Fibroblast of lung (primary cell): ENCODE measurements at regions not wholly inside any gene's neighbourhood (a gene's known extent, or its start where the extent isn't known, plus 50 kb on each side); places are given as distances from the start of the nearest gene placed in this dataset.

Experiments used
- DNase-seq, 2 donors: peaks; one replicate each; pipeline versions ENCODE4 v3.0.0 to v3.0.0-alpha.2; 2010; ENCODE audit warnings: low read depth in 2 of 2
- H2AFZ ChIP-seq: 2 replicates; pipeline ENCODE4 v1.5.1; 2012; ENCODE audit warnings: low read length, control low read depth, inconsistent platforms
- H3K27ac ChIP-seq: 2 replicates; pipeline ENCODE4 v1.5.1; 2011; ENCODE audit warnings: low read length, control low read depth; ENCODE audit not compliant: insufficient read depth
- H3K27me3 ChIP-seq: 2 replicates; pipeline ENCODE4 v1.5.1; 2011; ENCODE audit warnings: mild to moderate bottlenecking, low read length; ENCODE audit not compliant: control insufficient read depth, insufficient read depth
- H3K36me3 ChIP-seq: 2 replicates; pipeline ENCODE4 v1.5.1; 2011; ENCODE audit warnings: low read length; ENCODE audit not compliant: control insufficient read depth, insufficient read depth
- H3K4me1 ChIP-seq: 2 replicates; pipeline ENCODE4 v1.5.1; 2011; ENCODE audit warnings: low read length; ENCODE audit not compliant: control insufficient read depth, insufficient read depth; ENCODE audit errors: extremely low read depth
- H3K4me2 ChIP-seq: 2 replicates; pipeline ENCODE4 v1.5.1; 2011; ENCODE audit warnings: low read length, control low read depth; ENCODE audit not compliant: insufficient read depth; ENCODE audit errors: extremely low read depth
- H3K4me3 ChIP-seq, 4 experiments: fragments of 200-600 bp in 1 of 4; sonication (generic) in 1 of 4; replicated peaks in 1 of 4; 2 replicates each; pipeline ENCODE4 v1.5.1; 2011 to 2016; ENCODE audit warnings: low read length in 4 of 4, low read depth in 3 of 4, mild to moderate bottlenecking in 3 of 4, control low read depth in 2 of 4, inconsistent platforms in 1 of 4, mixed read lengths in 1 of 4; ENCODE audit not compliant: insufficient read depth in 1 of 4; ENCODE audit errors: control extremely low read depth in 1 of 4
- H3K79me2 ChIP-seq: 2 replicates; pipeline ENCODE4 v1.5.1; 2012; ENCODE audit warnings: mild to moderate bottlenecking, low read length, inconsistent platforms; ENCODE audit not compliant: control insufficient read depth, insufficient read depth
- H3K9ac ChIP-seq: 2 replicates; pipeline ENCODE4 v1.5.1; 2011; ENCODE audit warnings: mild to moderate bottlenecking, low read length, control low read depth; ENCODE audit not compliant: insufficient read depth
- H3K9me3 ChIP-seq: 2 replicates; pipeline ENCODE4 v1.5.1; 2012; ENCODE audit warnings: low read depth, low read length; ENCODE audit not compliant: control insufficient read depth, insufficient read depth
- H4K20me1 ChIP-seq: 2 replicates; pipeline ENCODE4 v1.5.1; 2011; ENCODE audit warnings: low read length; ENCODE audit not compliant: control insufficient read depth, insufficient read depth; ENCODE audit errors: extremely low read depth
- EZH2 ChIP-seq: IDR thresholded peaks from 2 replicates; pipeline ENCODE4 v1.5.1; 2012; ENCODE audit warnings: low read length, control low read depth, mild to moderate bottlenecking; ENCODE audit errors: missing control alignments
- TF ChIP-seq, protein P1 (sequence below), 2 donors: IDR thresholded peaks in 1 of 2; conservative IDR thresholded peaks in 1 of 2; 1 replicate in 1 of 2; 2 replicates in 1 of 2; pipeline ENCODE4 v1.5.1; 2011 to 2012; ENCODE audit warnings: low read length in 2 of 2, control low read depth in 1 of 2, inconsistent platforms in 1 of 2, low read depth in 1 of 2, mild to moderate bottlenecking in 1 of 2

DNA sequence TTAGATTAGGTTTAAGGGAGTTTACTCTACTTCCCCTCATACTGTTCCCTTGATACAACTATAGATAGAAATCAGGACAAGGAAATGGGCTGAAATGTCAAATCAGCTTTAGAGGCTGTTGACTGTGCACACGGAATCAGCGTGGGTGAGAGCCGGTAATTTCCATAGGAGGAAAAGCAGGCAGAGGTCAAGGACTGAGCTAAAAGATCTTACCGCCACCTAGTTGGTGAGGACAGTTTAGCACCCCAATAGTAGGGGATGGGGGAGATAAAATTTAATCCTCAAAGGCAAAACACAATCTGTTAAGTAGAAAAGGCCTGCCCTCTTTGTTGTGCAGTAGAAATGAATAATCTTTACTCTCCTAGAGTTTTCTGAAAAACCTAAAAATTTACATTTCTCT, 1154.5 kb upstream of the CHAC2 start:
- Histone ChIP-seq H4K20me1 (no peaks in the 10 kb centered on the region), H3K4me2 (no peak overlapping the region), H3K4me1 (no peaks in the 10 kb centered on the region), H3K9me3 (no peaks in the 10 kb centered on the region), H3K27ac (no peak overlapping the region), H3K36me3 (no peaks in the 10 kb centered on the region), H2AFZ (no peak overlapping the region), H3K4me3 (no peak overlapping the region), H3K9ac (no peak overlapping the region), H3K27me3 (no peaks in the 10 kb centered on the region), H3K79me2 (no peaks in the 10 kb centered on the region)
- TF ChIP-seq, protein P1, sequence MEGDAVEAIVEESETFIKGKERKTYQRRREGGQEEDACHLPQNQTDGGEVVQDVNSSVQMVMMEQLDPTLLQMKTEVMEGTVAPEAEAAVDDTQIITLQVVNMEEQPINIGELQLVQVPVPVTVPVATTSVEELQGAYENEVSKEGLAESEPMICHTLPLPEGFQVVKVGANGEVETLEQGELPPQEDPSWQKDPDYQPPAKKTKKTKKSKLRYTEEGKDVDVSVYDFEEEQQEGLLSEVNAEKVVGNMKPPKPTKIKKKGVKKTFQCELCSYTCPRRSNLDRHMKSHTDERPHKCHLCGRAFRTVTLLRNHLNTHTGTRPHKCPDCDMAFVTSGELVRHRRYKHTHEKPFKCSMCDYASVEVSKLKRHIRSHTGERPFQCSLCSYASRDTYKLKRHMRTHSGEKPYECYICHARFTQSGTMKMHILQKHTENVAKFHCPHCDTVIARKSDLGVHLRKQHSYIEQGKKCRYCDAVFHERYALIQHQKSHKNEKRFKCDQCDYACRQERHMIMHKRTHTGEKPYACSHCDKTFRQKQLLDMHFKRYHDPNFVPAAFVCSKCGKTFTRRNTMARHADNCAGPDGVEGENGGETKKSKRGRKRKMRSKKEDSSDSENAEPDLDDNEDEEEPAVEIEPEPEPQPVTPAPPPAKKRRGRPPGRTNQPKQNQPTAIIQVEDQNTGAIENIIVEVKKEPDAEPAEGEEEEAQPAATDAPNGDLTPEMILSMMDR (conservative IDR thresholded peaks at IDR 0.05 in 1 of 2, IDR thresholded peaks at IDR 0.05 in 1 of 2; ENCODE audit: low read depth in 1 of 2, low read length in 2 of 2) = peak in 1 of 2 donors; percentile 14
- no peak for TF ChIP-seq EZH2
- DNase-seq = peak in 1 of 2 donors; percentile 9

DNA sequence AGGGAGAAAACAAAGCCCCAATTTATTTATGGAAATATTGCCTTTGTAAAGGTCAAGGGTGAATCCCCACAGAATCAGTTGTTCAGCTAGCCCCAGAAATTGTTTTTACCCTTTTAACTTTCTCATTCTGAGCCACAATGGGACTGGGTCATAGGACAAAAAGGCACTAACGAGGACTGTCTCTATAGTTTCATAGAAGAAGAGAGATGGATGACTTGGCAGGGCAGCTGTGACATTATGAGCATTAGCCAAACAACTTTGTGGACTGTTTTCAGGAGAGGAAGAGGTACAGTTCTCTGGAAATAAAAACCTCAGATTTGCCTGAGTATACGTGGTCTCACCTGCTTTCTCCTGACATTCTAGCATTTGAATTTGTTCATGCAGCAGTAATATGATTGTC, 1155.8 kb upstream of the CHAC2 start:
- Histone ChIP-seq H3K27ac (no peak overlapping the region), H4K20me1 (no peaks in the 10 kb centered on the region), H3K9ac (no peak overlapping the region), H3K4me1 (no peaks in the 10 kb centered on the region), H3K79me2 (no peaks in the 10 kb centered on the region), H3K4me2 (no peak overlapping the region), H3K27me3 (no peaks in the 10 kb centered on the region), H3K36me3 (no peaks in the 10 kb centered on the region), H2AFZ (no peak overlapping the region), H3K4me3 (no peak overlapping the region), H3K9me3 (no peaks in the 10 kb centered on the region)
- TF ChIP-seq, protein P1 (conservative IDR thresholded peaks at IDR 0.05 in 1 of 2, IDR thresholded peaks at IDR 0.05 in 1 of 2; ENCODE audit: low read depth in 1 of 2, low read length in 2 of 2) = no peak
- no peak for TF ChIP-seq EZH2
- DNase-seq = no peak

DNA sequence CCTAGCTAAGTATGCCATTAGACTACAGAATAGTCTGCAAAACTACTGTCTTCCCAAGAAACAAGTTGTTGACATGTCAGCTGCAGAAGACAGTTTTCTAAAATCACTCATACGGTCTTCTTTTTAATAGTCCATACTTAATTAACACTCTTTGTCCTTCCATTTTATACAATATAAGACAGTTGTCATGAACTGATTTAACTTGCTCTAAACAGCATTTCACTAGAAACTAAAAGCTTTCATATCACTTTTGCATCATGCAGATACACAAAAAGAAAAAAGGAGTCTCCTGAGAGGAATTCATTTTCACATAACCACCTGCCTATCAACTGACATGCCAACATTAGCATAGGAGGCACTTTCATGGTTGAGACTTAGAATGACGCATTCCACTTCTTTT, 1159.6 kb upstream of the CHAC2 start:
- Histone ChIP-seq H3K9ac (no peak overlapping the region), H3K9me3 (no peaks in the 10 kb centered on the region), H4K20me1 (no peaks in the 10 kb centered on the region), H3K27me3 (no peaks in the 10 kb centered on the region), H3K4me3 (no peak overlapping the region), H3K36me3 (no peaks in the 10 kb centered on the region), H3K79me2 (no peaks in the 10 kb centered on the region), H3K4me1 (no peaks in the 10 kb centered on the region), H3K27ac (no peak overlapping the region), H2AFZ (no peak overlapping the region), H3K4me2 (no peak overlapping the region)
- no peak for DNase-seq
- no peak for TF ChIP-seq EZH2
- TF ChIP-seq, protein P1 (conservative IDR thresholded peaks at IDR 0.05 in 1 of 2, IDR thresholded peaks at IDR 0.05 in 1 of 2; ENCODE audit: low read depth in 1 of 2, low read length in 2 of 2) = no peak
